NT2/D1 (cell line): ENCODE measurements at regions not wholly inside any gene's neighbourhood (a gene's known extent, or its start where the extent isn't known, plus 50 kb on each side); places are given as distances from the start of the nearest gene placed in this dataset.

Experiments used
- YY1 ChIP-seq: IDR thresholded peaks from 2 replicates; pipeline ENCODE4 v1.6.1; 2011; ENCODE audit not compliant: insufficient read length, insufficient read depth
- ZNF274 ChIP-seq: IDR thresholded peaks from 2 replicates; pipeline ENCODE4 v1.6.1; 2011; ENCODE audit warnings: mild to moderate bottlenecking, low read depth, low read length

DNA sequence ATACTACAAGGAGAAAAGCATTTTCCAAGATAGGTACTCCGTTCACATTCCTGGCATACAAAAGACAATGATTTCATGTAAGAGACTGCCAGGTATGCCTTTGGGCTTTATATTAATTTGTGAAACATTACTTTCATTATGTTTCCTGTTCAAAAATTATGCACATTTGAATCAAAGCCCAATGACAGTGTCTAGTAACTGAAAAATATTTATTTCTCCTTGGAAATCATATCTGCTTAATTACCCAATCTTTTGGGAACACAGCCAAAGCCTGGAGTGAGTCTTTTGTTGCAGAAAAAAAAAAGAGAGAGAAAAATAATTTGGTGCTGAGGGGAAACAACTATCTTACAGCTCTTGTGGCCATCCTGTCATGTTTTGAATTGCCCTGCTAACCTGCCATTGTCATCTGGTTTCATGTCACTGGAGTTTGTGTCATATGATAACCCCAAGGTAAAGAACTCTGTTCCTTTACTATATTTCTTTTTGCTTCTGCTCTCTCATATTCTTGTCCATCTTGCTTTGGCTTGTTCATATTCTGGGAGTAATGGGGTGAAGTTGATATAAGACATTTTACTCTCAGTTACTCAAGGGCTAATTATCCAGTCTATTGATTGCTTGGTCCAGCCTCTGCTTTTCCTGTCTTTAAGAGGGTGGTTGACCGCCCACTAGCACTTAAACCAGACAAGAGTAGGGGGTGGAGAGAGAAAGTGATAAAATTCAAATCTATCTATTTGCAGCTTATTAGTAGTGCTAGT, 238.3 kb upstream of the NUDT12 start:
- TF ChIP-seq YY1 (no peak), ZNF274 (no peak)
